Liver (tissue), 8 donors: ENCODE measurements at regions not wholly inside any gene's neighbourhood (a gene's known extent, or its start where the extent isn't known, plus 50 kb on each side); places are given as distances from the start of the nearest gene placed in this dataset.

Source experiments
- DNase-seq: peaks from one replicate; pipeline ENCODE4 v3.0.0-alpha.2; 2017; ENCODE audit warnings: low spot score
- H3K27ac ChIP-seq, 2 donors: one replicate each; pipeline ENCODE4 v1.7.0; 2013; ENCODE audit warnings: inconsistent platforms in 2 of 2, low read length in 2 of 2, control low read depth in 1 of 2, low read depth in 1 of 2, mild to moderate bottlenecking in 1 of 2
- H3K27me3 ChIP-seq, 4 donors: one replicate each; pipeline versions ENCODE4 v1.6.1 to v1.7.0; 2013; ENCODE audit warnings: low read length in 3 of 4, inconsistent platforms in 1 of 4, mild to moderate bottlenecking in 1 of 4, moderate library complexity in 1 of 4; ENCODE audit not compliant: control insufficient read depth in 4 of 4, insufficient read depth in 4 of 4
- H3K36me3 ChIP-seq, 4 donors: one replicate each; pipeline versions ENCODE4 v1.6.1 to v1.7.0; 2013; ENCODE audit warnings: low read length in 3 of 4, mild to moderate bottlenecking in 3 of 4, low read depth in 1 of 4, moderate library complexity in 1 of 4; ENCODE audit not compliant: control insufficient read depth in 4 of 4, insufficient read depth in 3 of 4
- H3K4me1 ChIP-seq, 4 donors: one replicate each; pipeline versions ENCODE4 v1.6.1 to v1.7.0; 2013; ENCODE audit warnings: low read length in 3 of 4, mild to moderate bottlenecking in 3 of 4, moderate library complexity in 1 of 4; ENCODE audit not compliant: control insufficient read depth in 4 of 4, insufficient read depth in 4 of 4
- H3K4me3 ChIP-seq, 3 donors: one replicate each; pipeline versions ENCODE4 v1.6.1 to v1.7.0; 2013; ENCODE audit warnings: low read length in 3 of 3, control low read depth in 1 of 3, low read depth in 1 of 3, mild to moderate bottlenecking in 1 of 3
- H3K9ac ChIP-seq, 2 donors: one replicate each; pipeline ENCODE4 v1.7.0; 2013; ENCODE audit warnings: low read length in 2 of 2, mild to moderate bottlenecking in 2 of 2, moderate library complexity in 2 of 2, control low read depth in 1 of 2, low read depth in 1 of 2
- H3K9me3 ChIP-seq, 4 donors: one replicate each; pipeline versions ENCODE4 v1.6.1 to v1.7.0; 2013; ENCODE audit warnings: low read length in 3 of 4; ENCODE audit not compliant: control insufficient read depth in 4 of 4
- ATF3 ChIP-seq: IDR thresholded peaks from 2 replicates; pipeline ENCODE4 v1.6.1; 2016; ENCODE audit warnings: antibody characterized with exemption
- EGR1 ChIP-seq, 2 donors: IDR thresholded peaks; 2 replicates each; pipeline ENCODE4 v1.6.1; 2016 to 2018; ENCODE audit warnings: antibody characterized with exemption in 2 of 2, low read depth in 2 of 2
- FOXA1 ChIP-seq: IDR thresholded peaks from 2 replicates; pipeline ENCODE4 v1.6.1; 2016; ENCODE audit warnings: antibody characterized with exemption
- FOXA2 ChIP-seq: IDR thresholded peaks from 2 replicates; pipeline ENCODE4 v1.6.1; 2016; ENCODE audit warnings: antibody characterized with exemption
- HNF4A ChIP-seq, 2 donors: conservative IDR thresholded peaks; 2 replicates each; pipeline ENCODE4 v1.6.1; 2016; ENCODE audit warnings: antibody characterized with exemption in 2 of 2, mild to moderate bottlenecking in 2 of 2
- HNF4G ChIP-seq: IDR thresholded peaks from 2 replicates; pipeline ENCODE4 v1.6.1; 2016; ENCODE audit warnings: antibody characterized with exemption
- JUND ChIP-seq, 2 donors: IDR thresholded peaks; 2 replicates each; pipeline ENCODE4 v1.6.1; 2016; ENCODE audit warnings: antibody characterized with exemption in 2 of 2
- NR2F2 ChIP-seq: IDR thresholded peaks from 2 replicates; pipeline ENCODE4 v1.6.1; 2016; ENCODE audit warnings: antibody characterized with exemption
- REST ChIP-seq: IDR thresholded peaks from 2 replicates; pipeline ENCODE4 v1.6.1; 2016; ENCODE audit warnings: antibody characterized with exemption, mild to moderate bottlenecking
- RXRA ChIP-seq, 2 donors: IDR thresholded peaks; 2 replicates each; pipeline ENCODE4 v1.6.1; 2017 to 2018; ENCODE audit warnings: antibody characterized with exemption in 2 of 2, mild to moderate bottlenecking in 1 of 2
- SP1 ChIP-seq: IDR thresholded peaks from 2 replicates; pipeline ENCODE4 v1.6.1; 2018; ENCODE audit warnings: antibody characterized with exemption, mild to moderate bottlenecking
- TAF1 ChIP-seq: conservative IDR thresholded peaks from 2 replicates; pipeline ENCODE4 v1.6.1; 2016; ENCODE audit warnings: antibody characterized with exemption, mild to moderate bottlenecking
- ZBTB33 ChIP-seq: IDR thresholded peaks from 2 replicates; pipeline ENCODE4 v1.6.1; 2016; ENCODE audit warnings: antibody characterized with exemption
- WGBS: extraction: QIAGEN DNeasy Blood & Tissue Kit; methylation state at CpG from one replicate; pipeline ENCODE4 v1.1.7; 2013; 5-methylcytosine and 5-hydroxymethylcytosine counted together
- TF ChIP-seq, protein P1 (sequence below): IDR thresholded peaks from 2 replicates; pipeline ENCODE4 v1.6.1; 2016; ENCODE audit warnings: antibody characterized with exemption
- TF ChIP-seq, protein P2 (sequence below): fragments of 150-350 bp; IDR thresholded peaks from 2 replicates; pipeline ENCODE4 v1.5.1; 2017; ENCODE audit warnings: improper control_type of control experiment, low read depth, low read length; ENCODE audit not compliant: missing input control
- donor health status: healthy.
- donor health status: healthy.
- donor health status: healthy.
- donor health status: healthy.
- donor health status: healthy.

- no peak overlapping the region for H3K4me3 ChIP-seq
- H3K9ac ChIP-seq: no peak overlapping the region
- H3K9me3 ChIP-seq: peaks cover 0 to 2% (median 0%) of the 10 kb centered on the region in 4 donors
- H3K4me1 ChIP-seq: no peaks in the 10 kb centered on the region
- no peak for TF ChIP-seq FOXA1
- no peak for TF ChIP-seq REST
- TF ChIP-seq HNF4A (conservative IDR thresholded peaks at IDR 0.05): no peak
- no peak for TF ChIP-seq RXRA (IDR thresholded peaks at IDR 0.05)
- TF ChIP-seq, protein P1, sequence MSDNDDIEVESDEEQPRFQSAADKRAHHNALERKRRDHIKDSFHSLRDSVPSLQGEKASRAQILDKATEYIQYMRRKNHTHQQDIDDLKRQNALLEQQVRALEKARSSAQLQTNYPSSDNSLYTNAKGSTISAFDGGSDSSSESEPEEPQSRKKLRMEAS: no peak
- TF ChIP-seq EGR1 (IDR thresholded peaks at IDR 0.05; ENCODE audit: low read depth in 2 of 2): no peak
- TF ChIP-seq FOXA2: no peak
- TF ChIP-seq ATF3: no peak
- no peak for TF ChIP-seq SP1
- TF ChIP-seq JUND (IDR thresholded peaks at IDR 0.05): no peak
- TF ChIP-seq NR2F2: no peak
- TF ChIP-seq HNF4G: no peak
- no peak for TF ChIP-seq ZBTB33
- no peak for TF ChIP-seq TAF1
- TF ChIP-seq, protein P2, sequence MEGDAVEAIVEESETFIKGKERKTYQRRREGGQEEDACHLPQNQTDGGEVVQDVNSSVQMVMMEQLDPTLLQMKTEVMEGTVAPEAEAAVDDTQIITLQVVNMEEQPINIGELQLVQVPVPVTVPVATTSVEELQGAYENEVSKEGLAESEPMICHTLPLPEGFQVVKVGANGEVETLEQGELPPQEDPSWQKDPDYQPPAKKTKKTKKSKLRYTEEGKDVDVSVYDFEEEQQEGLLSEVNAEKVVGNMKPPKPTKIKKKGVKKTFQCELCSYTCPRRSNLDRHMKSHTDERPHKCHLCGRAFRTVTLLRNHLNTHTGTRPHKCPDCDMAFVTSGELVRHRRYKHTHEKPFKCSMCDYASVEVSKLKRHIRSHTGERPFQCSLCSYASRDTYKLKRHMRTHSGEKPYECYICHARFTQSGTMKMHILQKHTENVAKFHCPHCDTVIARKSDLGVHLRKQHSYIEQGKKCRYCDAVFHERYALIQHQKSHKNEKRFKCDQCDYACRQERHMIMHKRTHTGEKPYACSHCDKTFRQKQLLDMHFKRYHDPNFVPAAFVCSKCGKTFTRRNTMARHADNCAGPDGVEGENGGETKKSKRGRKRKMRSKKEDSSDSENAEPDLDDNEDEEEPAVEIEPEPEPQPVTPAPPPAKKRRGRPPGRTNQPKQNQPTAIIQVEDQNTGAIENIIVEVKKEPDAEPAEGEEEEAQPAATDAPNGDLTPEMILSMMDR: no peak
- no peaks in the 10 kb centered on the region for H3K27me3 ChIP-seq
- no peak for DNase-seq
- H3K36me3 ChIP-seq: no peaks in the 10 kb centered on the region
- H3K27ac ChIP-seq: no peak overlapping the region
These were observed 258.0 kb upstream of the SOX4 start for GRCh38 chr6:21335591-21335990.

DNA sequence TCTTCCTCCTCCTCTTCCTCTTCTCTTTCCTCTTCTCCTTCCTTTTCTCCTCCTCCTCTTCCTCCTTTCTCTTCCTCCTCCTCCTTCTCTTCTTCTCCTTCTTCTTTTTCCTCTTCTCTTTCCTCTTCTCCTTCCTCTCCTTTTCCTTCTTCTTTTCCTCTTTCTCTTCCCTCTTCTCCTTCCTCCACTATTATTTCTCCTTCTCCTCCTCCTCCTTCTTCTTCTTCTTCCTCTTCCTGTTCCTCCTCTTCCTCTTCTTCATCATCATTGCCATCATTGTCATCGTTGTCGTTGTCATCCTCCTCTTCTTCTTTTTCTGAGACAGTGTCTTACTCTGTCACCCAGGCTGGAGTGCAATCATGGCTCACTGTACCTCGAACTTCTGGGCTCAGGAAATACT lies 256.3 kb upstream of the SOX4 start:
- Histone ChIP-seq H3K9me3 (peaks cover 0 to 2% (median 0%) of the 10 kb centered on the region in 4 donors), H3K4me1 (no peaks in the 10 kb centered on the region), H3K36me3 (no peaks in the 10 kb centered on the region), H3K4me3 (no peak overlapping the region), H3K27ac (no peak overlapping the region), H3K9ac (no peak overlapping the region), H3K27me3 (no peaks in the 10 kb centered on the region)
- no peak for TF ChIP-seq ZBTB33
- 56% methylated on average over 3 of the region's 3 CpGs for WGBS
- no peak for DNase-seq
